ENCODE measurements at regions not wholly inside any gene's neighbourhood (a gene's known extent, or its start where the extent isn't known, plus 50 kb on each side); places are given as distances from the start of the nearest gene placed in this dataset.

GRCh38 chr3:135800071-135800549 lies 165.4 kb upstream of the PPP2R3A start:
- TF ChIP-seq POLR2A (IDR thresholded peaks at IDR 0.05) (no peak), CTCF (IDR thresholded peaks at IDR 0.05) (no peak), EP300 (IDR thresholded peaks at IDR 0.05) (no peak)
